Transverse colon (tissue), 4 donors: ENCODE measurements at regions not wholly inside any gene's neighbourhood (a gene's known extent, or its start where the extent isn't known, plus 50 kb on each side); places are given as distances from the start of the nearest gene placed in this dataset.

Experiments
- DNase-seq: peaks from one replicate; pipeline ENCODE4 v3.0.0-alpha.2; 2019
- H3K27ac ChIP-seq, 4 donors: fragments of 200-600 bp; sonication (generic); 2 replicates each; pipeline ENCODE4 v1.5.1; 2016 to 2018; ENCODE audit warnings: inconsistent platforms in 4 of 4
- H3K27me3 ChIP-seq: fragments of 200-600 bp; sonication (generic); 2 replicates; pipeline ENCODE4 v1.5.1; 2017; ENCODE audit warnings: inconsistent platforms
- H3K36me3 ChIP-seq, 4 donors: fragments of 200-600 bp; sonication (generic); 2 replicates each; pipeline ENCODE4 v1.5.1; 2017 to 2019; ENCODE audit warnings: inconsistent platforms in 4 of 4
- H3K4me1 ChIP-seq, 4 donors: fragments of 200-600 bp; sonication (generic); 2 replicates each; pipeline ENCODE4 v1.5.1; 2017 to 2020; ENCODE audit warnings: inconsistent platforms in 4 of 4
- H3K4me3 ChIP-seq, 4 donors: fragments of 200-600 bp; sonication (generic); 1 replicate in 1 of 4; 2 replicates in 3 of 4; pipeline versions ENCODE4 v1.5.1 to v1.6.1; 2017 to 2019; ENCODE audit warnings: inconsistent platforms in 4 of 4
- H3K9me3 ChIP-seq, 2 donors: fragments of 200-600 bp; sonication (generic); 2 replicates each; pipeline ENCODE4 v1.5.1; 2017 to 2019; ENCODE audit warnings: inconsistent platforms in 2 of 2
- CTCF ChIP-seq, 5 experiments: fragments of 200-600 bp in 3 of 5; fragments of 450-650 bp in 2 of 5; sonication (generic) in 3 of 5; IDR thresholded peaks; 1 replicate in 2 of 5; 2 replicates in 3 of 5; pipeline ENCODE4 v1.5.1; 2016 to 2017; ENCODE audit warnings: antibody characterized with exemption in 5 of 5, inconsistent platforms in 3 of 5, mild to moderate bottlenecking in 2 of 5, moderate library complexity in 1 of 5
- EP300 ChIP-seq: sonication (generic); formaldehyde crosslinking; IDR thresholded peaks from one replicate; pipeline ENCODE4 v1.6.1; 2017; ENCODE audit warnings: antibody characterized with exemption, low read depth
- POLR2A ChIP-seq: fragments of 450-650 bp; IDR thresholded peaks from one replicate; pipeline ENCODE4 v1.6.1; 2016; ENCODE audit warnings: antibody characterized with exemption, mild to moderate bottlenecking, moderate library complexity
- POLR2AphosphoS5 ChIP-seq, 3 donors: sonication (generic); formaldehyde crosslinking; IDR thresholded peaks; one replicate each; pipeline ENCODE4 v1.6.1; 2016; ENCODE audit warnings: antibody characterized with exemption in 3 of 3
- WGBS, 2 donors: methylation state at CpG; one replicate each; pipeline ENCODE4 v1.1.5; 2018; ENCODE audit warnings: low coverage in 1 of 2; 5-methylcytosine and 5-hydroxymethylcytosine counted together
- in situ Hi-C, 4 donors: fragments of 200-750 bp; cut with MboI; loops; one replicate each; pipeline versions ENCODE4 v1.15.0 to v1.15.1; 2017; ENCODE audit warnings: low sequenced_read_pairs in 3 of 4, low pct_ligation_motif_present in 1 of 4, low pct_unique_long_range_greater_than_20kb in 1 of 4
- intact Hi-C: fragments of 100-400 bp; cut with DNase I; formaldehyde crosslinking; loops from one replicate; pipeline ENCODE4 v1.15.1; 2023; ENCODE audit warnings: low total_unique reads

DNA sequence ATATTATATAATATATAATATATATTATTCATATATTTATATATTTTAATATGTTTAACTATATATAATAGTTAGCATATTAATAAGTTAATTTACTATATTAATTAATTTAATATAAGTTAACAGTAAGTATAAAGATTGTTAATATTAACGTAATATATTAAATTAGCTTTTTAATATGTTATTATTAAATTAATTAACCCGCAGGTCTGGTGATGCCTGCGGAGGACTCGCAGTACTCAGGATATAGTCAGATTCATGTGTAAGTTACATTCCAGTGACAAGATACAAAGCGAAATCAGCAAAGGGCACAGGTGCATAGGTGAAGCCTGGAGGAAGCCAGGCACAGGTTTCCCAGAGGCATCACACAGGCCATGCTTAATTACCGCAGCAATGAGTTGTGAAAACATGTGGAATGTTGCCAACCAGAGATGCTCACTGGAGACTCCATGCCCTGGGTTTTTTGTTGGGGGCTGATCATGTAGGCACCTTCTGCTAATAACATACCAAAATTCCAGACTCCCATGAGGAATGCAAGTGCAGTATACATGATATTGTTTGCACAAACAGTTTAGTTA, 130.4 kb upstream of the MPHOSPH6 start:
- H3K36me3 ChIP-seq, result no peaks in the 10 kb centered on the region
- no peak overlapping the region for H3K27ac ChIP-seq
- H3K4me3 ChIP-seq, result no peak overlapping the region
- no peak for TF ChIP-seq POLR2AphosphoS5 (IDR thresholded peaks at IDR 0.05)
- no peak for TF ChIP-seq CTCF (IDR thresholded peaks at IDR 0.05)
- TF ChIP-seq POLR2A, result no peak
- TF ChIP-seq EP300, result no peak
- WGBS, 2 donors, result 88% methylated on average over 6 of the region's 6 CpGs
- no peaks in the 10 kb centered on the region for H3K27me3 ChIP-seq
- H3K9me3 ChIP-seq, result no peaks in the 10 kb centered on the region
- in situ Hi-C loops, result no loop called here
- no peaks in the 10 kb centered on the region for H3K4me1 ChIP-seq
- no peak for DNase-seq
- intact Hi-C loops, result no loop called here

- in situ Hi-C loops, result no loop called here
- Histone ChIP-seq H3K36me3 (no peaks in the 10 kb centered on the region), H3K27me3 (no peaks in the 10 kb centered on the region), H3K4me1 (no peaks in the 10 kb centered on the region), H3K27ac (no peak overlapping the region), H3K4me3 (no peak overlapping the region), H3K9me3 (no peaks in the 10 kb centered on the region)
- WGBS, 2 donors, result 78 to 100% methylated on average over 1 to 5 of the region's 5 CpGs
- TF ChIP-seq POLR2AphosphoS5 (IDR thresholded peaks at IDR 0.05) (no peak), POLR2A (no peak), EP300 (no peak), CTCF (IDR thresholded peaks at IDR 0.05) (no peak)
- intact Hi-C loops, result no loop called here
- no peak for DNase-seq
Measured at GRCh38 chr16:82298472-82298871, 128.4 kb upstream of the MPHOSPH6 start.

DNA sequence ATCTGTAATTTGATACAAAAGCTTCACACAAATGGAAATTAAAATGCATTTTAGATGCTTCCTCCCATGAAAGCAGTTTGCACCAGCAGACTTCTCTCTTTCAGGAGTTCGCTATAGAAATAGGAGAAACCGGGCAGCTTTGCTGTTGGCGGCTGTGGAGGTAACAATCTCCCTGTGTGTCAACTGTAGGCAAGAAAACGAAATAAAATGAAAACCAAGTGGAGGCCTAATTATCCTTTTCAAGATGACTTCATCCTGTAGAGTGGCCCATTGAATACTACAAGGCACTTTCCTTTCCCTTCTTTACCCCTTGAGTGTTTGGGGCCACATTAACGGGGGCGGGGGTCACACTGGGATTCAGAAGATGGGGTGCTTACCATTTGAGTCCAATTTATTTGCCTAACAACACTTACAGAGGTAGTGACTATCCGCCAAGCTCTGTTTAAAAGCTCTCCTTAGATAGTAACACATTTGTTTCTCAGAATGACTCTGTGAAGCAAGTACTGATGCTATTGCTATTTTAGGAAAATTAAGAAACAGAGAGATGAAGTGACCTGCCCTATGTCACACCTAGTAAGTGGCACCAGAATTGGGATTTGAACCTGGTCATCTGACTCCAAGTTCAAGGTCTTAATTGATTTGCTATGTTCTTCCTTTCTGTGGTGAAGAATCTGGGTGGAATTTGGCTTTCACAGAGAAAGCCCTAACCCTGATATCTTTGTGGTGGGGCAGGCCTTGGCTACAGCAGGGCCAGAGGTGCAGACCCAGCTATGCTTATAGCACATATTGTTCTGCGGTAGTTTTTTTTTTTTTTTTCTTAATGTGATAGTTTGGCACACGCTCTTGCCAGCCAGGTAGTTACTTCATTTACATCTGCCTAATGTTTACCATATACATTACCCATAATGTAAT, 125.5 kb upstream of the MPHOSPH6 start:
- Histone ChIP-seq H3K9me3 (no peaks in the 10 kb centered on the region), H3K27ac (no peak overlapping the region), H3K36me3 (no peaks in the 10 kb centered on the region), H3K4me3 (no peak overlapping the region), H3K27me3 (peaks cover 3% of the 10 kb centered on the region), H3K4me1 (no peaks in the 10 kb centered on the region)
- WGBS, 2 donors, result 82 to 88% methylated on average over 9 of the region's 9 CpGs
- no peak for DNase-seq
- TF ChIP-seq EP300, result no peak
- TF ChIP-seq CTCF (IDR thresholded peaks at IDR 0.05), result no peak
- no peak for TF ChIP-seq POLR2AphosphoS5 (IDR thresholded peaks at IDR 0.05)
- no peak for TF ChIP-seq POLR2A
- in situ Hi-C loops (no loop called here), intact Hi-C loops (no loop called here)

DNA sequence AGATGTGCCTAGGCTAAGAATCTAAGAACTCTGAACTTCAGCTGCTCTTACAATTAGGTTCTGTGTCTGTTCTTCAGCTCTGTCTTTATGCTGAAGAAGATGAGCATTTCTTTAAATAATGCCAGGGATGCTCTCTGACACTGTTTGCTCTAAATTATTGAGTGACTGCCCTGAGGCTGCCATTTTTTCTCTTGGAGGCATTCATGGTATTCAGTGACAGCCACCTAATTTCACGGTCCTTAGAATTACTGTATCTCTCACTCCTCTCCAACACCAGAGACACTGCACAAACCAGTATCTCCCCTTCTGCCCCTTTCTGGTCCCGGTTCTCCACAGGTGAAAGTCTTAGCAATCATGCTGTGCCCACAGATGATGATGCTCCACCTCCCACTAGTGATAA, 123.6 kb upstream of the MPHOSPH6 start:
- H3K9me3 ChIP-seq, result no peaks in the 10 kb centered on the region
- WGBS, 2 donors, result 69 to 83% methylated on average over 2 of the region's 2 CpGs

More for the DNA sequence above, 123.6 kb upstream of the MPHOSPH6 start:
- in situ Hi-C loops (no loop called here), intact Hi-C loops (no loop called here)
- no peaks in the 10 kb centered on the region for H3K4me1 ChIP-seq
- no peak for DNase-seq
- H3K27ac ChIP-seq, result no peak overlapping the region
- peaks cover 7% of the 10 kb centered on the region for H3K27me3 ChIP-seq
- H3K36me3 ChIP-seq, result no peaks in the 10 kb centered on the region
- no peak overlapping the region for H3K4me3 ChIP-seq
- TF ChIP-seq CTCF (IDR thresholded peaks at IDR 0.05) (no peak), POLR2A (no peak)
